ENCODE measurements at regions not wholly inside any gene's neighbourhood (a gene's known extent, or its start where the extent isn't known, plus 50 kb on each side); places are given as distances from the start of the nearest gene placed in this dataset.

GRCh38 chr20:56158489-56158888 lies 90.0 kb upstream of the MC3R start:
- TF ChIP-seq CTCF (IDR thresholded peaks at IDR 0.05) (no peak), POLR2A (IDR thresholded peaks at IDR 0.05) (no peak)

All from body of pancreas (tissue), 4 donors.